ENCODE measurements at regions not wholly inside any gene's neighbourhood (a gene's known extent, or its start where the extent isn't known, plus 50 kb on each side); places are given as distances from the start of the nearest gene placed in this dataset.
"Not testable (repeated sequence)": the region's sequence is repeated elsewhere in the genome, so short reads cannot be mapped to it uniquely, and the experiment has no call there.

DNA sequence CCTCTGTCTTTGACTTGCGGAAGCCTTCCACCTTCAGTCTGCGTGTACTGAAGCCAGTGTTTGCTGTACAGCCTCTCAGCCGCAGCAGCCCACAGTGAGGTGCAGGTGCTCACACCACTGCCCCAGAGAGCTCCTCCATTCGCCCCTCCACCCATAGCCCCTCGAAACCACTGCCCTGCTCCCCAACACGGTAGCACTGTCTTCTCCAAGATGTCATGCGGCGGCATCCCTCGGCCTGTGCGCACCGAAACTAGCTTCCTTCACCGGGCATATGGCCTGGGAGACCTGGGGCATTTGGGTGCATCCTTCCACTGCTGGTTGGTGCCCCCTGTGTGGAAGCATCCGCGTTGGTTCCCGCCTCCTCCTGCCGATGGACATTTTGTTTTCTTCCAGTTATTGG, 86.8 kb upstream of the LPCAT1 start:
- in situ Hi-C loops (cut with HindIII; ENCODE audit: low sequenced_read_pairs); DNase-seq (ENCODE audit: low read depth); H3K4me3 ChIP-seq (ENCODE audit: low read depth, low read length): not testable (repeated sequence)

DNA sequence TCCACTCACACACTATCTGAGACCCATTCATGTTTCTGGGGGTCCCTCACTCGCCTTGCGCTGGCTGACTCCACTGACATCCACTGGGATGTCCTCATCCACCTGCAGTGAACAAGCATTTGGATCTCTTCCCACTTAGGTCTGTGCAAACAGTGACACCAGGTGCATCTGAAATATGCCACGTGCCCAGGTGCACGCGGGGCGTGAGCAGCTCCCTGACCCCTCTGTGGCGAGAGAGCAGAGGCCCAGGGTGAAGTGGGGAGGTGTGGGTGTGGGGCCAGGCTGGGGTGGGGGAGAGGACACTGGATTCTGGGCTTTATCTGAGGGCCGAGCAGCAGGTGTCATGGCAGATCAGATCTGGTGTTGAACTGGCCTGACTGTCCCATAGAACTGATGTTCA, 85.4 kb upstream of the LPCAT1 start:
- in situ Hi-C loops (cut with HindIII; ENCODE audit: low sequenced_read_pairs); DNase-seq (ENCODE audit: low read depth); H3K4me3 ChIP-seq (ENCODE audit: low read depth, low read length): not testable (repeated sequence)

DNA sequence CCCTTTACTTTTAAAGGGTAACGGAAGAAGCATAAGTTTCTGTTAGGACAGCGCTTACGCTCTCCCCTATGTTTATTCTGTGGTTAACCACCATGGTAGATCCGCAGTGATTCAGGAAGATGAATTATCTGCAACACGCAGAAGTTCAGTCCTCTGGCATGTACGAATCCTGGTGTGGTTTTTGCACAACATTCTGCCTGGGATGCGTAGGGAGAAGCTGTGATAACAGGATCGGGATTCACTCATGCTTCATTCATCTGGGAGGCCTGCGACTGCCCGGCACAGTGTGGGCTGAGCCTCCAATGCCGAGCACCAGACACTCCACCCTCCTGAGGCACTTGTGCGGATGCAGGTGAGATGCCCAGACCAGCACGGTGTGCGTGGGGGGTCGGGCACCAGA, 84.6 kb upstream of the LPCAT1 start:
- peak; percentile 79 for DNase-seq (ENCODE audit: low read depth)
- H3K4me3 ChIP-seq (ENCODE audit: low read depth, low read length); in situ Hi-C loops (cut with HindIII; ENCODE audit: low sequenced_read_pairs): not testable (repeated sequence)

DNA sequence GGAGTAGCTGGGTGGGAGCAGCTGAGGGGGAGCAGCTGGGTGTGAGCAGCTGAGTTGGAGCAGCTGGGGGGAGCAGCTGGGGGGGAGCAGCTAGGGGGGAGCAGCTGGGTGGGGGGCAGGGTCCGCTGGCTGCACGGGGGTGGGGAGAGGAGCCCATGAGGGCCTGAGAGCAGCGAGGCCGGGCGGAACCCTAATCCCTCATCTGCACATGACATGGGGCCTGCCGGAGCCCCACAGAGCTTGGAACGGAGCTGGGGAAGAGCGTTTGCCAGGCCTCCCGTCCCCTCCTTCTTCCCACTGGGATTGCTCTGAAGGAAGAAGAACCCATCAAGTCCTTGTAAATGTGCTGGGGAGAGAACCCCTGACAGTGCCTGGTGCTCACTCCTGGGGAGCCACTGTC, 83.2 kb upstream of the LPCAT1 start:
- in situ Hi-C loops (cut with HindIII; ENCODE audit: low sequenced_read_pairs); DNase-seq (ENCODE audit: low read depth); H3K4me3 ChIP-seq (ENCODE audit: low read depth, low read length): not testable (repeated sequence)

DNA sequence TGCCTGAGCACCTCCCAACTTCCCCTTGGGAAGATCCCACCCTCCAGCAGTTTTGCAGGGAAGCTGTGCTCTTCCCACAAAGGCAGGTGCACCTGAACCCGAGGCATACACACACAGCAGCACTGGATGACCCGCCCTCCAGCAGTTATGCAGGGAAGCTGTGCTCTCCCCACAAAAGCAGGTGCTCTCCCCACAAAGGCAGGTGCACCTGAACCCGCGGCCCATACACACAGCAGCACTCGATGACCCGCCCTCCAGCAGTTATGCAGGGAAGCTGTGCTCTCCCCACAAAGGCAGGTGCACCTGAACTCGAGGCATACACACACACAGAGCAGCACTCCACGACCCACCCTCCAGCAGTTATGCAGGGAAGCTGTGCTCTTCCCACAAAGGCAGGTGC, 80.2 kb upstream of the LPCAT1 start:
- in situ Hi-C loops (cut with HindIII; ENCODE audit: low sequenced_read_pairs); DNase-seq (ENCODE audit: low read depth); H3K4me3 ChIP-seq (ENCODE audit: low read depth, low read length): not testable (repeated sequence)

DNA sequence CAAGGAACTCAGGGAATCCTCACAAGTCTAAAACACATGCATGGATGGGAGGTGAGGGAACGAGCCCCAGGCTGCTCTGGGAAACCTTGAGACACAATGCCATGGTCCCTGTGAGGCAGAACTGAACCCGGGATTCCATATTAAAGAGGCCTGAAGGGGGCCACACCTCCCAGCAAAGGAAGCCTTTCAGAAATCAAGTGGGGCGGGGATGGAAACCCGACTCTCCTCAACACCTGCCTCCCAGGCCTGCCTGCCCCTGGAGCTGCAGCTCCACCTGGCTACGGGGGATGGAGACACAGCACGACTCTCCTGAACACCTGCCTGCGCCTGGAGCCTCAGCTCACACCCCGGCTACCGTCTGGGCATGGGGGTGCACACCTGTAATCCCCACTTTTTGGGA, 77.8 kb upstream of the LPCAT1 start:
- DNase-seq (ENCODE audit: low read depth); in situ Hi-C loops (cut with HindIII; ENCODE audit: low sequenced_read_pairs); H3K4me3 ChIP-seq (ENCODE audit: low read depth, low read length): not testable (repeated sequence)

DNA sequence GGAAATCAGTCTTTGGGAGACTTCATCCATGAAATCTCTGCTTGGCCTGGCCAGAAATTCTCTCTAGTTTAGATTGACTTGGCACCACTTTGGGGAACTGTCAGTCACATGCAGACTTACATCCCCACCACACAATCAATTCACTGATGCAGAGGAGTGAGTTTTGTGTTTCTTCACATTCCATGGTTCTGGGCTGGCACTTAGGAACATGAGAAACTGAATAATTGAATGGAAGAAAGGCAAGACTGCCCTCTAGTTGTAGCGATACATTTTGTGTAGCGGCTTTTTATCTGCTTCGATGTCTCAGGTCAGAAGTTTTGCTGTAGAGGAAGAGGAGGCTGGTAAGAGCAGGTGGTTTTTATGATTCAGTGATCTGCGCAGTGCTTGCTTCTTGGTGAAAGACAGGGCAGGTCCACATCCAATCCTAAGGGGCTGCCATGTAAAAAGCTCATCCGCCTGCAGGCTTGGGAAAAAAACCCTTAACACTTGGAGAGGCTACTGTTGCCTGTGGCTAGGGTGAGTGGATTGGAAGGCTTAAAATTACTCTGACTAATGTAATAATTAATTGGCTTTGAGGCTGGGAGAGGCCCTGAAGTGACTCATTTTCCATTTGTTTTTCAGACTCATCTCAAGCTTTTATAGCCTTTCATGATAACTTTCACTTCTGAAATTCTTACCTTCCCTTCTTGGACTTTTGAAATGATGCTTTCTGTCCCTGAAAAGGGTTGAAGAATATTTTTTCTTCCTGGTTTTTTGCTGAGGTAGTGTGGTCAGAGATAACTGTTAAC, 75.4 kb upstream of the LPCAT1 start:
- in situ Hi-C loops (cut with HindIII; ENCODE audit: low sequenced_read_pairs); H3K4me3 ChIP-seq (ENCODE audit: low read depth, low read length): not testable (repeated sequence)
- peak; percentile 23 for DNase-seq (ENCODE audit: low read depth)
- TF ChIP-seq, protein P1, sequence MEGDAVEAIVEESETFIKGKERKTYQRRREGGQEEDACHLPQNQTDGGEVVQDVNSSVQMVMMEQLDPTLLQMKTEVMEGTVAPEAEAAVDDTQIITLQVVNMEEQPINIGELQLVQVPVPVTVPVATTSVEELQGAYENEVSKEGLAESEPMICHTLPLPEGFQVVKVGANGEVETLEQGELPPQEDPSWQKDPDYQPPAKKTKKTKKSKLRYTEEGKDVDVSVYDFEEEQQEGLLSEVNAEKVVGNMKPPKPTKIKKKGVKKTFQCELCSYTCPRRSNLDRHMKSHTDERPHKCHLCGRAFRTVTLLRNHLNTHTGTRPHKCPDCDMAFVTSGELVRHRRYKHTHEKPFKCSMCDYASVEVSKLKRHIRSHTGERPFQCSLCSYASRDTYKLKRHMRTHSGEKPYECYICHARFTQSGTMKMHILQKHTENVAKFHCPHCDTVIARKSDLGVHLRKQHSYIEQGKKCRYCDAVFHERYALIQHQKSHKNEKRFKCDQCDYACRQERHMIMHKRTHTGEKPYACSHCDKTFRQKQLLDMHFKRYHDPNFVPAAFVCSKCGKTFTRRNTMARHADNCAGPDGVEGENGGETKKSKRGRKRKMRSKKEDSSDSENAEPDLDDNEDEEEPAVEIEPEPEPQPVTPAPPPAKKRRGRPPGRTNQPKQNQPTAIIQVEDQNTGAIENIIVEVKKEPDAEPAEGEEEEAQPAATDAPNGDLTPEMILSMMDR (IDR thresholded peaks at IDR 0.05; ENCODE audit: low read depth, low read length, missing control alignments) = peak; percentile 34

DNA sequence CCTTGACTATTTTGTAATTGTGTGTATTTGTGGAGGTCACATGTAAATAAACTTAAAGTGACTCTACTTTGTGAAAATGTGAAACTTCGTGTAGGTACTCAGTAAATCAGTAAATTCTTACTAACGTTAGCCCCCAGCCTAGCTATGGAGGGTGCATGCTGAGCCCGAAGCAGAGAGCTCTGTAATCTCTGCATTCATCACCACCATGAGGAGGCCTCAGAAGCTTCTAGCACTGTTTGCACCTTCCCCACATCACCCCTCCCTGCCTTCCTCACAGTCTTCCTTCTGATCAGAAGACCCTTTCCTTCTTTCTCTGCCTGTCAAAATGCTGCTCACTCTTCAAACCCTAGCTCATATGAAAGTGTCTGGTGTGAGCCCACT, 73.3 kb upstream of the LPCAT1 start:
- H3K4me3 ChIP-seq (ENCODE audit: low read depth, low read length) = peak overlapping the region; percentile 29
- in situ Hi-C loops (cut with HindIII; ENCODE audit: low sequenced_read_pairs); DNase-seq (ENCODE audit: low read depth): not testable (repeated sequence)

DNA sequence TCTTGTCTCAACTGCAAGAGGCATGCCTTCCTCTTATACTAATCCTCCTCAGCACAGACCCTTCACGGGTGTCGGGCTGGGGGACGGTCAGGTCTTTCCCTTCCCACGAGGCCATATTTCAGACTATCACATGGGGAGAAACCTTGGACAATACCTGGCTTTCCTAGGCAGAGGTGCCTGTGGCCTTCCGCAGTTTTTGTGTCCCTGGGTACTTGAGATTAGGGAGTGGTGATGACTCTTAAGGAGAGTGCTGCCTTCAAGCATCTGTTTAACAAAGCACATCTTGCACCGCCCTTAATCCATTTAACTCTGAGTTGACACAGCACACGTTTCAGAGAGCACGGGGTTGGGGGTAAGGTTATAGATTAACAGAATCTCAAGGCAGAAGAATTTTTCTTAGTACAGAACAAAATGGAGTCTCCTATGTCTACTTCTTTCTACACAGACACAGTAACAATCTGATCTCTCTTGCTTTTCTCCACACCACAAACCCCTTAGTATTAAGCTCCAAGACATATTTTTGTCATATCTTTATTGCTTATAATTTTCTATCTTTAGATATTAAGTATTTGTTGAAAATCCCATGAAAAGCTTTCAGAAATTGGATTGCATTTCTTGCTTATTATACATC, 72.8 kb upstream of the LPCAT1 start:
- in situ Hi-C loops (cut with HindIII; ENCODE audit: low sequenced_read_pairs); H3K4me3 ChIP-seq (ENCODE audit: low read depth, low read length); DNase-seq (ENCODE audit: low read depth): not testable (repeated sequence)

DNA sequence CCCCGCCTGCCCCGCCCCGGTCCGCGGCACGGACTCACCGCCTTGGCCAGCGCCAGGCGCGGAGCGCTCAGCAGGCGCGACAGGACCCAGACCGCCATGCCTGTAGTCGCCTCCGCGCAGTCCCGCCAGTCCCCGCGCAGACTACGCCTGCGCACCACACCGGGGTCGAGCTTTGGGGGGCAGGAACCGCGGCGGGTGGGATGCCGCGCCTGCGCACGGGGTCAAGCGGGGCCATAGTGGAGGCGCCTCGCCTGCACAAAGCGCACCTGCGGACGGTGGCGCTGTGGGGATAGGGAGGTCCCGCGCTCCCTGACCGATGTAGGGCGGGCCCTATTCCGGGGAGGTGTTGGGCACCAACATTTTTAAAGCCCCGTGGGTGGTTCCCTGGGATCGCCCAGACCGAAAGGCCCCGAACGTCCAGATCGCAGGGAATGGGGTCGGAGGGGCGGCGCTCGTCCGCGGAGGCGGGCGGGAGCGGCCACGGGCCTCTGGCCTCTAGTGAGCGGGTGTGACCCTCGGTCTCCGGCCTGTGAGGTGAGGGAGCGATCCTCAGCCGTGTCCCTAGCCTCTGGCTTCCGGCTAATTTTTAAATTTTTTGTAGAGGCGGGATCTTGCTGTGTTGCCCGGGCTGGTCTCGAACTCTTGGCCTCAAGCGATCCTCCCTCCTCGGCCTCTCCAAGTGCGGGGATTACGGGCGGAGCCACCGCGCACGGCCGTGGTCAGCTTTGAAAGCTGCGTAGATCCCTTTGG, 70.8 kb upstream of the LPCAT1 start:
- DNase-seq (ENCODE audit: low read depth) = no peak
- in situ Hi-C loops (cut with HindIII; ENCODE audit: low sequenced_read_pairs) = no loop called here
- peak overlapping the region; percentile 42 for H3K4me3 ChIP-seq (ENCODE audit: low read depth, low read length)
- TF ChIP-seq, protein P1 (IDR thresholded peaks at IDR 0.05; ENCODE audit: low read depth, low read length, missing control alignments) = no peak

Measured in astrocyte of the cerebellum (primary cell).